ENCODE measurements at regions not wholly inside any gene's neighbourhood (a gene's known extent, or its start where the extent isn't known, plus 50 kb on each side); places are given as distances from the start of the nearest gene placed in this dataset.

DNA sequence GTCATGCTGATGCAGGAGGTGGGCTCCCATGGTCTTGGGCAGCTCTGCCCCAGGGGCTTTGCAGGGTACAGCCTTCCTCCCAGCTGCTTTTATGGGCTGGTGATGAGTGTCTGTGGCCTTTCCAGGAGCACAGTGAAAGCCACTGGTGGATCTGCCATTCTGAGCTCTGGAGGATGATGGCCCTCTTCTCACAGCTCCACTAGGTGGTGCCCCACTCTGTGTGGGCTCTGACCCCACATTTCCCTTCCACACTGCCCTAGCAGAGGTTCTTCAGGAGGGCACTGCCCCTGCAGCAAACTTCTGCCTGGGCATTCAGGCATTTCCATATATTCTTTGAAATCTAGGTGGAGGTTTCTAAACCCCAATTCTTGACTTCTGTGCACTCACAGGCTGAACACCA is 1188.6 kb downstream of the MRPL39 start:
- no peak for TF ChIP-seq CTCF (IDR thresholded peaks at IDR 0.05)
- TF ChIP-seq POLR2A (IDR thresholded peaks at IDR 0.05), result no peak
- TF ChIP-seq POLR2AphosphoS5 (IDR thresholded peaks at IDR 0.05), result no peak
